K562 (cell line): ENCODE measurements at regions not wholly inside any gene's neighbourhood (a gene's known extent, or its start where the extent isn't known, plus 50 kb on each side); places are given as distances from the start of the nearest gene placed in this dataset.
A peak's percentile ranks its signal among the peaks of the same experiment; 100 is the strongest.

Experiments
- ATF4 ChIP-seq: fragments of 450-650 bp; formaldehyde crosslinking; IDR thresholded peaks from 2 replicates; pipeline ENCODE4 v1.4.0; 2022; ENCODE audit warnings: mild to moderate bottlenecking, moderate library complexity
- BRCA1 ChIP-seq, 2 experiments: fragments of 450-650 bp in 1 of 2; sonication (generic) in 1 of 2; formaldehyde crosslinking in 1 of 2; IDR thresholded peaks; 2 replicates each; pipeline versions ENCODE4 v1.5.0 to v1.6.1; 2017 to 2020; ENCODE audit warnings: mild to moderate bottlenecking in 1 of 2, missing genetic modification reagents in 1 of 2
- C11orf30 ChIP-seq: fragments of 450-650 bp; IDR thresholded peaks from 2 replicates; pipeline ENCODE4 v1.6.1; 2016; ENCODE audit warnings: low read depth, mild to moderate bottlenecking
- CCAR2 ChIP-seq: fragments of 200-400 bp; formaldehyde crosslinking; IDR thresholded peaks from 2 replicates; pipeline ENCODE4 v1.6.1; 2017; ENCODE audit warnings: mild to moderate bottlenecking, low read depth, low read length
- DEAF1 ChIP-seq: fragments of 450-650 bp; formaldehyde crosslinking; IDR thresholded peaks from 2 replicates; pipeline ENCODE4 v1.4.0; 2020; ENCODE audit warnings: mild to moderate bottlenecking, moderate library complexity
- ETV1 ChIP-seq: fragments of 450-650 bp; conservative IDR thresholded peaks from 2 replicates; pipeline ENCODE4 v1.6.1; 2016; ENCODE audit warnings: missing genetic modification characterization, control low read depth, low read depth, missing compliant biosample characterization
- EZH2 ChIP-seq: IDR thresholded peaks from 2 replicates; pipeline ENCODE4 v1.6.1; 2012; ENCODE audit warnings: low read depth, mild to moderate bottlenecking, inconsistent platforms, low read length, borderline replicate concordance
- FOS ChIP-seq: IDR thresholded peaks from 3 replicates; pipeline ENCODE4 v1.6.1; 2011; ENCODE audit not compliant: insufficient read length; ENCODE audit errors: extremely low read depth
- KHSRP ChIP-seq: fragments of 450-650 bp; IDR thresholded peaks from 2 replicates; pipeline ENCODE4 v1.6.1; 2017
- MYC ChIP-seq, 2 experiments: fragments of 250-450 bp in 1 of 2; sonication (Bioruptor Pico) in 1 of 2; IDR thresholded peaks; 2 replicates each; pipeline versions ENCODE4 v1.5.1 to v1.6.1; 2012 to 2021; ENCODE audit warnings: low read depth in 2 of 2, borderline replicate concordance in 1 of 2, improper control_type of control experiment in 1 of 2, low read length in 1 of 2, mild to moderate bottlenecking in 1 of 2, moderate library complexity in 1 of 2
- NCOA6 ChIP-seq: fragments of 450-650 bp; IDR thresholded peaks from 2 replicates; pipeline ENCODE4 v1.6.1; 2017; ENCODE audit warnings: mild to moderate bottlenecking
- NFE2L1 ChIP-seq: fragments of 450-650 bp; IDR thresholded peaks from 2 replicates; pipeline ENCODE4 v1.6.1; 2016; ENCODE audit warnings: missing genetic modification characterization, low read depth, mild to moderate bottlenecking, missing compliant biosample characterization, moderate library complexity, borderline replicate concordance
- RBFOX2 ChIP-seq: fragments of 200-400 bp; formaldehyde crosslinking; IDR thresholded peaks from 2 replicates; pipeline ENCODE4 v1.6.1; 2017; ENCODE audit warnings: low read depth, mild to moderate bottlenecking, low read length, moderate library complexity
- RBM15 ChIP-seq: fragments of 200-400 bp; formaldehyde crosslinking; IDR thresholded peaks from 2 replicates; pipeline ENCODE4 v1.6.1; 2018; ENCODE audit warnings: mild to moderate bottlenecking, low read length, moderate library complexity; ENCODE audit not compliant: insufficient read depth
- RBM22 ChIP-seq: fragments of 200-400 bp; formaldehyde crosslinking; IDR thresholded peaks from 2 replicates; pipeline ENCODE4 v1.6.1; 2018; ENCODE audit warnings: low read length, low read depth; ENCODE audit not compliant: poor library complexity, severe bottlenecking
- SMAD1 ChIP-seq: fragments of 150-350 bp; IDR thresholded peaks from 2 replicates; pipeline ENCODE4 v1.6.1; 2014; ENCODE audit warnings: low read length, low read depth; ENCODE audit not compliant: partially characterized antibody
- SMC3 ChIP-seq: conservative IDR thresholded peaks from 2 replicates; pipeline ENCODE4 v1.6.1; 2011; ENCODE audit warnings: low read depth, low read length, improper control_type of control experiment; ENCODE audit not compliant: insufficient read depth
- STAT5A ChIP-seq: IDR thresholded peaks from 2 replicates; pipeline ENCODE4 v1.6.1; 2012; ENCODE audit warnings: low read length, inconsistent platforms, borderline replicate concordance
- TRIM28 ChIP-seq: fragments of 450-650 bp; IDR thresholded peaks from 2 replicates; pipeline ENCODE4 v1.6.1; 2017
- ZFP36 ChIP-seq: fragments of 150-350 bp; IDR thresholded peaks from 2 replicates; pipeline ENCODE4 v1.6.1; 2018; ENCODE audit warnings: low read length, low read depth; ENCODE audit not compliant: partially characterized antibody
- ZNF174 ChIP-seq: fragments of 250-450 bp; sonication (Bioruptor Pico); IDR thresholded peaks from 2 replicates; pipeline ENCODE4 v1.4.0; 2020; ENCODE audit warnings: mild to moderate bottlenecking
- ZNF316 ChIP-seq: fragments of 450-650 bp; IDR thresholded peaks from 2 replicates; pipeline ENCODE4 v1.6.1; 2016
- ZNF436 ChIP-seq: fragments of 250-450, 450-650 bp; sonication (Bioruptor Pico); formaldehyde crosslinking; IDR thresholded peaks from 2 replicates; pipeline ENCODE4 v1.7.0; 2020; ENCODE audit warnings: mild to moderate bottlenecking
- TF ChIP-seq, protein P1 (sequence below), 2 experiments: IDR thresholded peaks; 2 replicates each; pipeline ENCODE4 v1.6.1; 2012; ENCODE audit warnings: improper control_type of control experiment in 2 of 2, low read depth in 2 of 2, low read length in 2 of 2, borderline replicate concordance in 1 of 2

- peak; percentile 45 for TF ChIP-seq C11orf30
- no peak for TF ChIP-seq ZNF174
- no peak for TF ChIP-seq RBM15
- 0 out of 2 replicates have a peak, but pooled peaks have one; percentile 23 for TF ChIP-seq SMC3
- TF ChIP-seq, protein P1, sequence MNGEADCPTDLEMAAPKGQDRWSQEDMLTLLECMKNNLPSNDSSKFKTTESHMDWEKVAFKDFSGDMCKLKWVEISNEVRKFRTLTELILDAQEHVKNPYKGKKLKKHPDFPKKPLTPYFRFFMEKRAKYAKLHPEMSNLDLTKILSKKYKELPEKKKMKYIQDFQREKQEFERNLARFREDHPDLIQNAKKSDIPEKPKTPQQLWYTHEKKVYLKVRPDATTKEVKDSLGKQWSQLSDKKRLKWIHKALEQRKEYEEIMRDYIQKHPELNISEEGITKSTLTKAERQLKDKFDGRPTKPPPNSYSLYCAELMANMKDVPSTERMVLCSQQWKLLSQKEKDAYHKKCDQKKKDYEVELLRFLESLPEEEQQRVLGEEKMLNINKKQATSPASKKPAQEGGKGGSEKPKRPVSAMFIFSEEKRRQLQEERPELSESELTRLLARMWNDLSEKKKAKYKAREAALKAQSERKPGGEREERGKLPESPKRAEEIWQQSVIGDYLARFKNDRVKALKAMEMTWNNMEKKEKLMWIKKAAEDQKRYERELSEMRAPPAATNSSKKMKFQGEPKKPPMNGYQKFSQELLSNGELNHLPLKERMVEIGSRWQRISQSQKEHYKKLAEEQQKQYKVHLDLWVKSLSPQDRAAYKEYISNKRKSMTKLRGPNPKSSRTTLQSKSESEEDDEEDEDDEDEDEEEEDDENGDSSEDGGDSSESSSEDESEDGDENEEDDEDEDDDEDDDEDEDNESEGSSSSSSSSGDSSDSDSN (IDR thresholded peaks at IDR 0.05; ENCODE audit: borderline replicate concordance in 1 of 2, low read depth in 2 of 2, low read length in 2 of 2): no peak
- TF ChIP-seq SMAD1: no peak
- TF ChIP-seq STAT5A: no peak
- no peak for TF ChIP-seq ZNF436 (CRISPR knock-in tag)
- peak; percentile 12; the same call in 1 of the 2 replicates for TF ChIP-seq DEAF1
- TF ChIP-seq BRCA1 (IDR thresholded peaks at IDR 0.05): no peak
- TF ChIP-seq BRCA1 (CRISPR knock-in tag; IDR thresholded peaks at IDR 0.05): no peak
- no peak for TF ChIP-seq TRIM28
- no peak for TF ChIP-seq KHSRP
- TF ChIP-seq RBM22: no peak
- no peak for TF ChIP-seq EZH2
- no peak for TF ChIP-seq NCOA6
- no peak for TF ChIP-seq MYC (IDR thresholded peaks at IDR 0.05; ENCODE audit: low read depth, low read length)
- TF ChIP-seq MYC (CRISPR knock-in tag; IDR thresholded peaks at IDR 0.05; ENCODE audit: borderline replicate concordance, low read depth): no peak
- TF ChIP-seq RBFOX2: no peak
- TF ChIP-seq CCAR2: no peak
- TF ChIP-seq ZFP36: no peak
- no peak for TF ChIP-seq ETV1
- peak; percentile 67 for TF ChIP-seq ZNF316
- no peak for TF ChIP-seq ATF4 (CRISPR knock-in tag)
- TF ChIP-seq NFE2L1 (tag): peak; percentile 86
- no peak for TF ChIP-seq FOS
Measured at GRCh38 chr6:88492824-88493223, 326.7 kb upstream of the CNR1 start (continued).
